GM06990 (cell line): ENCODE measurements at regions not wholly inside any gene's neighbourhood (a gene's known extent, or its start where the extent isn't known, plus 50 kb on each side); places are given as distances from the start of the nearest gene placed in this dataset.

Experiments used
- DNase-seq: peaks from one replicate; pipeline ENCODE4 v3.0.0-alpha.2; 2011; ENCODE audit not compliant: insufficient read length; ENCODE audit errors: extremely low read depth
- H3K27me3 ChIP-seq: replicated peaks from 2 replicates; pipeline ENCODE4 v1.6.0; 2011; ENCODE audit warnings: low read length; ENCODE audit not compliant: control insufficient read depth, insufficient read depth
- H3K36me3 ChIP-seq: 2 replicates; pipeline ENCODE4 v1.5.1; 2011; ENCODE audit warnings: low read length; ENCODE audit not compliant: control insufficient read depth, insufficient read depth
- H3K4me3 ChIP-seq: replicated peaks from 2 replicates; pipeline ENCODE4 v1.5.1; 2011; ENCODE audit warnings: low read depth, mild to moderate bottlenecking, control low read depth, low read length
- CTCF ChIP-seq: IDR thresholded peaks from 2 replicates; pipeline ENCODE4 v1.5.1; 2011; ENCODE audit warnings: low read length, control low read depth, mild to moderate bottlenecking, inconsistent platforms; ENCODE audit not compliant: insufficient read depth, poor library complexity, severe bottlenecking

- Histone ChIP-seq H3K27me3 (no peaks in the 10 kb centered on the region; the same call in 1 of the 2 replicates), H3K36me3 (no peaks in the 10 kb centered on the region), H3K4me3 (no peak overlapping the region)
- DNase-seq = no peak
- no peak for TF ChIP-seq CTCF
Measured at GRCh38 chr10:124323806-124324205, 94.9 kb downstream of the OAT start.

GRCh38 chr10:124323111-124323725, 95.5 kb downstream of the OAT start:
- H3K27me3 ChIP-seq = no peaks in the 10 kb centered on the region; the same call in 1 of the 2 replicates
- no peak overlapping the region for H3K4me3 ChIP-seq
- TF ChIP-seq CTCF = no peak
- no peaks in the 10 kb centered on the region for H3K36me3 ChIP-seq
- no peak for DNase-seq

- Histone ChIP-seq H3K27me3 (no peaks in the 10 kb centered on the region; the same call in 1 of the 2 replicates), H3K36me3 (no peaks in the 10 kb centered on the region), H3K4me3 (no peak overlapping the region)
- DNase-seq = no peak
- TF ChIP-seq CTCF = no peak
Measured at GRCh38 chr10:124322191-124322980, 96.3 kb downstream of the OAT start.

- Histone ChIP-seq H3K27me3 (no peaks in the 10 kb centered on the region; the same call in 1 of the 2 replicates), H3K4me3 (no peak overlapping the region), H3K36me3 (no peaks in the 10 kb centered on the region)
- DNase-seq = no peak
- TF ChIP-seq CTCF = no peak
Measured at GRCh38 chr10:124321433-124322089, 97.2 kb downstream of the OAT start.

- DNase-seq = no peak
- Histone ChIP-seq H3K4me3 (no peak overlapping the region), H3K36me3 (no peaks in the 10 kb centered on the region), H3K27me3 (no peaks in the 10 kb centered on the region; the same call in 1 of the 2 replicates)
- no peak for TF ChIP-seq CTCF
Measured at GRCh38 chr10:124320778-124321432, 97.8 kb downstream of the OAT start.
